ENCODE measurements at regions not wholly inside any gene's neighbourhood (a gene's known extent, or its start where the extent isn't known, plus 50 kb on each side); places are given as distances from the start of the nearest gene placed in this dataset.

GRCh38 chr6:170145272-170145592, 145.6 kb downstream of the DLL1 start:
- no peak overlapping the region for H2AFZ ChIP-seq (ENCODE audit: low read depth, low read length)
- no peaks in the 10 kb centered on the region for H3K9me1 ChIP-seq (replicated peaks; ENCODE audit: control insufficient read depth, extremely low read depth, insufficient read depth, low read length)
- ChIA-PET CTCF (no interaction called here), POLR2A (no interaction called here)
- no peak for TF ChIP-seq GATA2 (IDR thresholded peaks at IDR 0.05; ENCODE audit: insufficient read depth, insufficient read length, low read depth, low read length)
- TF ChIP-seq CTCF (IDR thresholded peaks at IDR 0.05; ENCODE audit: extremely low read depth in 1 of 2, insufficient read depth in 1 of 2, low read depth in 1 of 2, low read length in 2 of 2): no peak
- TF ChIP-seq MAX (IDR thresholded peaks at IDR 0.05; ENCODE audit: insufficient read depth, insufficient read length): no peak
- TF ChIP-seq MYC (IDR thresholded peaks at IDR 0.05; ENCODE audit: low read depth, low read length): no peak
- no peak for TF ChIP-seq POLR2AphosphoS5 (IDR thresholded peaks at IDR 0.05; ENCODE audit: insufficient read depth, low read depth, low read length)
- TF ChIP-seq FOS (IDR thresholded peaks at IDR 0.05; ENCODE audit: borderline replicate concordance, insufficient read depth, low read length): no peak
- TF ChIP-seq POLR2A (IDR thresholded peaks at IDR 0.05; ENCODE audit: low read depth, low read length): no peak
- TF ChIP-seq EZH2 (IDR thresholded peaks at IDR 0.05; ENCODE audit: borderline replicate concordance, low read depth, low read length, severe bottlenecking): no peak
- TF ChIP-seq JUN (IDR thresholded peaks at IDR 0.05; ENCODE audit: borderline replicate concordance, insufficient read depth, insufficient read length, low read depth): no peak
- DNase-seq (ENCODE audit: low read depth, low spot score) (no peak), FAIRE-seq (no peak)
- intact Hi-C loops (cut with micrococcal nuclease): no loop called here
- no peaks in the 10 kb centered on the region for H3K4me1 ChIP-seq (ENCODE audit: control insufficient read depth, extremely low read depth, insufficient read depth, low read length)
- H3K4me2 ChIP-seq (ENCODE audit: insufficient read depth, low read length): no peak overlapping the region
- H4K20me1 ChIP-seq (replicated peaks; ENCODE audit: control insufficient read depth, extremely low read depth, insufficient read depth, low read length): no peaks in the 10 kb centered on the region
- H3K79me2 ChIP-seq (ENCODE audit: control insufficient read depth, insufficient read depth, low read length): no peaks in the 10 kb centered on the region
- dilution Hi-C loops (cut with MboI; ENCODE audit: extremely low pct_ligation_motif_present, low sequenced_read_pairs): no loop called here
- no peak overlapping the region for H3K27ac ChIP-seq (ENCODE audit: insufficient read depth, low read depth, low read length)
- BruUV-seq (replicated peaks): no TSS peak
- no peak overlapping the region for H3K4me3 ChIP-seq (replicated peaks in 1 of 3; ENCODE audit: insufficient read depth in 1 of 3, low read depth in 1 of 3, low read length in 3 of 3)
- no peaks in the 10 kb centered on the region for H3K36me3 ChIP-seq (ENCODE audit: control insufficient read depth in 2 of 2, extremely low read depth in 1 of 2, insufficient read depth in 2 of 2, low read length in 2 of 2)
- H3K9me3 ChIP-seq (replicated peaks; ENCODE audit: control insufficient read depth, insufficient read depth, low read length): no peaks in the 10 kb centered on the region
- H3K9ac ChIP-seq (replicated peaks; ENCODE audit: extremely low read depth, insufficient read depth, low read length): no peak overlapping the region
- no peaks in the 10 kb centered on the region for H3K27me3 ChIP-seq (ENCODE audit: control insufficient read depth in 2 of 2, insufficient read depth in 2 of 2, low read length in 2 of 2)
